IMR-90 (cell line): ENCODE measurements at regions not wholly inside any gene's neighbourhood (a gene's known extent, or its start where the extent isn't known, plus 50 kb on each side); places are given as distances from the start of the nearest gene placed in this dataset.

Experiments
- ATAC-seq: fragments of 200-7000 bp; cut with Tn5 transposase; 2 replicates; pipeline ENCODE4 v1.9.1; 2020; ENCODE audit warnings: low read depth, mild to moderate bottlenecking, moderate library complexity
- BruUV-seq: library from RNA; stranded (reverse); fragments of 400-500 nt; replicated peaks from 2 replicates; lab custom pipeline; 2021; lab: Mats Ljungman, UMichigan
- CTCF ChIA-PET: fragments of 300-600 bp; formaldehyde crosslinking; extraction: SDS; loops from one replicate; lab custom pipeline; 2021; ENCODE audit warnings: antibody characterized with exemption; lab: Yijun Ruan, JAX
- POLR2A ChIA-PET: fragments of 300-600 bp; sonication (Branson Sonifier 250); formaldehyde crosslinking; loops from one replicate; lab custom pipeline; 2022; ENCODE audit warnings: antibody characterized with exemption; ENCODE audit not compliant: unreplicated experiment; lab: Charles Lee
- DNase-seq: peaks from one replicate; pipeline ENCODE4 v3.0.0; 2013
- H2AFZ ChIP-seq: replicated peaks from 2 replicates; pipeline ENCODE3; 2013; ENCODE audit warnings: low read length, mild to moderate bottlenecking; ENCODE audit not compliant: poor library complexity
- H2AK5ac ChIP-seq: 2 replicates; pipeline ENCODE4 v1.6.1; 2013; ENCODE audit warnings: low read depth, low read length, inconsistent platforms
- H2AK9ac ChIP-seq: replicated peaks from 2 replicates; pipeline ENCODE3; 2013; ENCODE audit warnings: mild to moderate bottlenecking, low read depth, low read length, moderate library complexity; ENCODE audit not compliant: poor library complexity
- H2BK120ac ChIP-seq: 2 replicates; pipeline ENCODE4 v1.6.1; 2013; ENCODE audit warnings: low read depth, low read length, inconsistent platforms
- H2BK15ac ChIP-seq: 3 replicates; pipeline ENCODE4 v1.6.1; 2013; ENCODE audit warnings: low read depth, low read length, inconsistent platforms
- H2BK20ac ChIP-seq: 2 replicates; pipeline ENCODE4 v1.6.1; 2013; ENCODE audit warnings: low read depth, mild to moderate bottlenecking, inconsistent platforms, low read length, moderate library complexity
- H2BK5ac ChIP-seq: 2 replicates; pipeline ENCODE4 v1.6.1; 2013; ENCODE audit warnings: mild to moderate bottlenecking, low read depth, low read length, inconsistent platforms; ENCODE audit not compliant: poor library complexity, severe bottlenecking
- H3K14ac ChIP-seq: replicated peaks from 2 replicates; pipeline ENCODE4 v1.6.1; 2013; ENCODE audit warnings: low read depth, low read length, inconsistent platforms
- H3K18ac ChIP-seq: 2 replicates; pipeline ENCODE4 v1.6.1; 2013; ENCODE audit warnings: low read depth, low read length, control low read depth
- H3K23ac ChIP-seq: 2 replicates; pipeline ENCODE4 v1.6.1; 2013; ENCODE audit warnings: low read depth, low read length, inconsistent platforms
- H3K27ac ChIP-seq: 2 replicates; pipeline ENCODE4 v1.5.1; 2013; ENCODE audit warnings: mild to moderate bottlenecking, control low read depth, low read length; ENCODE audit not compliant: insufficient read depth
- H3K27me3 ChIP-seq: 2 replicates; pipeline ENCODE4 v1.6.1; 2013; ENCODE audit warnings: low read length; ENCODE audit not compliant: control insufficient read depth, insufficient read depth
- H3K36me3 ChIP-seq: 2 replicates; pipeline ENCODE4 v1.6.1; 2013; ENCODE audit warnings: low read length, mixed read lengths; ENCODE audit not compliant: control insufficient read depth, insufficient read depth
- H3K4ac ChIP-seq: 2 replicates; pipeline ENCODE4 v1.6.1; 2013; ENCODE audit warnings: low read depth, low read length, inconsistent platforms
- H3K4me1 ChIP-seq: 2 replicates; pipeline ENCODE4 v1.6.1; 2013; ENCODE audit warnings: low read length, mixed read lengths; ENCODE audit not compliant: control insufficient read depth, insufficient read depth
- H3K4me2 ChIP-seq: 2 replicates; pipeline ENCODE4 v1.6.1; 2013; ENCODE audit warnings: low read depth, mild to moderate bottlenecking, control low read depth, low read length, moderate library complexity
- H3K4me3 ChIP-seq: 2 replicates; pipeline ENCODE4 v1.5.1; 2013; ENCODE audit warnings: low read depth, mild to moderate bottlenecking, control low read depth, low read length, moderate library complexity; ENCODE audit not compliant: insufficient read depth
- H3K56ac ChIP-seq: 2 replicates; pipeline ENCODE4 v1.6.1; 2013; ENCODE audit warnings: low read length, inconsistent platforms; ENCODE audit not compliant: insufficient read depth; ENCODE audit errors: extremely low read depth
- H3K79me1 ChIP-seq, 2 experiments: 2 replicates each; pipeline ENCODE4 v1.6.1; 2013; ENCODE audit warnings: low read length in 2 of 2, inconsistent platforms in 1 of 2, low read depth in 1 of 2
- H3K9ac ChIP-seq: 2 replicates; pipeline ENCODE4 v1.6.1; 2013; ENCODE audit warnings: low read depth, low read length, control low read depth
- H3K9me1 ChIP-seq: 2 replicates; pipeline ENCODE4 v1.6.1; 2013; ENCODE audit warnings: low read length, inconsistent platforms; ENCODE audit not compliant: insufficient read depth
- H3K9me3 ChIP-seq: 2 replicates; pipeline ENCODE4 v1.6.1; 2013; ENCODE audit warnings: low read length; ENCODE audit not compliant: control insufficient read depth, insufficient read depth
- H4K20me1 ChIP-seq: 2 replicates; pipeline ENCODE4 v1.6.1; 2013; ENCODE audit warnings: low read length, inconsistent platforms; ENCODE audit not compliant: insufficient read depth
- H4K5ac ChIP-seq: 2 replicates; pipeline ENCODE4 v1.6.1; 2013; ENCODE audit warnings: mild to moderate bottlenecking, low read depth, low read length, control low read depth
- H4K8ac ChIP-seq, 2 experiments: 2 replicates each; pipeline ENCODE4 v1.6.1; 2013; ENCODE audit warnings: low read depth in 2 of 2, low read length in 2 of 2, control low read depth in 1 of 2, inconsistent platforms in 1 of 2
- H4K91ac ChIP-seq: 2 replicates; pipeline ENCODE4 v1.6.1; 2013; ENCODE audit warnings: low read depth, low read length, inconsistent platforms; ENCODE audit not compliant: insufficient read depth
- CEBPB ChIP-seq: IDR thresholded peaks from 2 replicates; pipeline ENCODE4 v1.6.1; 2012; ENCODE audit warnings: low read depth, low read length, improper control_type of control experiment
- CHD1 ChIP-seq: IDR thresholded peaks from 2 replicates; pipeline ENCODE4 v1.6.1; 2012; ENCODE audit warnings: low read depth, low read length, improper control_type of control experiment
- MAZ ChIP-seq: IDR thresholded peaks from 2 replicates; pipeline ENCODE4 v1.6.1; 2012; ENCODE audit warnings: low read depth, mild to moderate bottlenecking, low read length, improper control_type of control experiment, moderate library complexity, borderline replicate concordance
- POLR2A ChIP-seq: IDR thresholded peaks from 2 replicates; pipeline ENCODE4 v1.6.1; 2012; ENCODE audit warnings: mild to moderate bottlenecking, low read depth, low read length
- RAD21 ChIP-seq: IDR thresholded peaks from 2 replicates; pipeline ENCODE4 v1.6.1; 2012; ENCODE audit warnings: low read length, improper control_type of control experiment
- RCOR1 ChIP-seq: IDR thresholded peaks from 2 replicates; pipeline ENCODE4 v1.6.1; 2012; ENCODE audit warnings: mild to moderate bottlenecking, low read length, improper control_type of control experiment; ENCODE audit not compliant: insufficient replicate concordance
- RFX5 ChIP-seq: IDR thresholded peaks from 2 replicates; pipeline ENCODE4 v1.8.0; 2012; ENCODE audit warnings: low read depth, mild to moderate bottlenecking, low read length, moderate library complexity
- WGBS, 2 experiments: methylation state at CpG; one replicate each; pipeline versions ENCODE4 v1.1.5 to v1.1.7; 2013; ENCODE audit warnings: missing lambda C conversion rate in 2 of 2; ENCODE audit not compliant: insufficient read length in 1 of 2; ENCODE audit errors: extremely low coverage in 2 of 2; 5-methylcytosine and 5-hydroxymethylcytosine counted together
- dilution Hi-C: fragments of 300-500 bp; cut with HindIII; formaldehyde crosslinking; loops from one replicate; pipeline ENCODE4 v1.14.3; 2018; ENCODE audit warnings: low sequenced_read_pairs; ENCODE audit not compliant: unreplicated experiment
- in situ Hi-C: fragments of 300-500 bp; cut with MboI; formaldehyde crosslinking; loops from 3 replicates; pipeline ENCODE4 v1.14.3; 2019; ENCODE audit warnings: low sequenced_read_pairs, inconsistent platforms, mixed read lengths
- intact Hi-C: fragments of 100-400 bp; cut with micrococcal nuclease; formaldehyde crosslinking; loops from 2 replicates; pipeline ENCODE4 v1.10.0; 2022

GRCh38 chr2:152929628-152930027 lies 211.2 kb downstream of the ARL6IP6 start:
- dilution Hi-C loops = no loop called here
- no peak for TF ChIP-seq CEBPB
- TF ChIP-seq RCOR1 = no peak
- TF ChIP-seq MAZ = no peak
- no peak for TF ChIP-seq RAD21
- TF ChIP-seq CHD1 = no peak
- no peak for TF ChIP-seq POLR2A
- TF ChIP-seq RFX5 = no peak
- Histone ChIP-seq H3K27me3 (no peaks in the 10 kb centered on the region), H2AK5ac (no peak overlapping the region), H3K4me1 (no peaks in the 10 kb centered on the region), H3K56ac (no peak overlapping the region), H2AK9ac (no peak overlapping the region), H3K9me1 (no peaks in the 10 kb centered on the region), H4K8ac (no peak overlapping the region), H3K4me3 (no peak overlapping the region), H3K79me1 (no peaks in the 10 kb centered on the region), H4K20me1 (no peaks in the 10 kb centered on the region), H3K4me2 (no peak overlapping the region), H2AFZ (no peak overlapping the region), H2BK20ac (no peak overlapping the region), H3K14ac (no peak overlapping the region), H2BK120ac (no peak overlapping the region), H3K27ac (no peak overlapping the region), H3K23ac (no peak overlapping the region), H4K91ac (no peak overlapping the region), H3K36me3 (no peaks in the 10 kb centered on the region), H3K9me3 (peaks cover 3% of the 10 kb centered on the region; the same call in 1 of the 2 replicates), H3K4ac (no peak overlapping the region), H2BK15ac (no peak overlapping the region), H4K5ac (no peak overlapping the region), H2BK5ac (no peak overlapping the region), H3K18ac (no peak overlapping the region), H3K9ac (no peak overlapping the region)
- in situ Hi-C loops = no loop called here
- ATAC-seq (no peak), DNase-seq (no peak)
- ChIA-PET POLR2A (no interaction called here), CTCF (no interaction called here)
- intact Hi-C loops = no loop called here
- no TSS peak for BruUV-seq
- no CpG with 5 or more reads among the region's 3 CpGs for WGBS, 2 experiments
